GM12878 (cell line): ENCODE measurements at regions not wholly inside any gene's neighbourhood (a gene's known extent, or its start where the extent isn't known, plus 50 kb on each side); places are given as distances from the start of the nearest gene placed in this dataset.

Experiments
- ATAC-seq: fragments of 200-7000 bp; cut with Tn5 transposase; 3 replicates; pipeline ENCODE4 v1.9.1; 2020; ENCODE audit warnings: mild to moderate bottlenecking, moderate library complexity
- BruUV-seq: library from RNA; stranded (reverse); fragments of 400-500 nt; replicated peaks from 2 replicates; lab custom pipeline; 2021; lab: Mats Ljungman, UMichigan
- CTCF ChIA-PET: fragments of 300-600 bp; sonication (Branson Sonifier 250); formaldehyde crosslinking; extraction: SDS; loops from one replicate; lab custom pipeline; 2021; ENCODE audit warnings: inconsistent platforms; lab: Yijun Ruan, JAX
- POLR2A ChIA-PET: fragments of 350-600 bp; formaldehyde crosslinking; extraction: SDS; loops from one replicate; lab custom pipeline; 2021; ENCODE audit warnings: inconsistent platforms; lab: Charles Lee
- RAD21 ChIA-PET: fragments of 300-600 bp; sonication (Branson Sonifier 250); formaldehyde crosslinking; loops from one replicate; lab custom pipeline; 2023; ENCODE audit warnings: antibody characterized with exemption; ENCODE audit not compliant: unreplicated experiment; lab: Charles Lee
- SMC1A ChIA-PET: fragments of 300-600 bp; sonication (Branson Sonifier 250); formaldehyde crosslinking; loops from one replicate; lab custom pipeline; 2023; ENCODE audit not compliant: unreplicated experiment, uncharacterized antibody; lab: Charles Lee
- DNase-seq: peaks from one replicate; pipeline ENCODE4 v3.0.0-alpha.2; 2011; ENCODE audit warnings: low read depth, low spot score
- FAIRE-seq: peaks from 3 replicates; lab custom pipeline; 2011; peaks lifted over from hg19 to GRCh38; lab: Jason Lieb, UNC
- H2AFZ ChIP-seq: 2 replicates; pipeline ENCODE4 v1.6.0; 2011; ENCODE audit warnings: low read depth, low read length, control low read depth; ENCODE audit not compliant: control insufficient read depth
- H3K27ac ChIP-seq: 2 replicates; pipeline ENCODE4 v1.5.1; 2011; ENCODE audit warnings: control low read depth; ENCODE audit not compliant: control insufficient read depth, insufficient read depth
- H3K27me3 ChIP-seq, 2 experiments: replicated peaks in 1 of 2; 2 replicates each; pipeline versions ENCODE4 v1.6.0 to v1.6.1; 2011; ENCODE audit warnings: low read length in 1 of 2; ENCODE audit not compliant: control insufficient read depth in 2 of 2, insufficient read depth in 2 of 2
- H3K36me3 ChIP-seq, 2 experiments: 2 replicates each; pipeline ENCODE4 v1.5.1; 2011; ENCODE audit warnings: low read length in 1 of 2; ENCODE audit not compliant: control insufficient read depth in 2 of 2, insufficient read depth in 2 of 2
- H3K4me1 ChIP-seq: 2 replicates; pipeline ENCODE4 v1.6.1; 2011; ENCODE audit warnings: mild to moderate bottlenecking, low read length, moderate library complexity, mixed read lengths; ENCODE audit not compliant: control insufficient read depth, insufficient read depth
- H3K4me2 ChIP-seq: 2 replicates; pipeline ENCODE4 v1.6.0; 2011; ENCODE audit warnings: control low read depth; ENCODE audit not compliant: control insufficient read depth, insufficient read depth
- H3K4me3 ChIP-seq: fragments of 200-600 bp; sonication (generic); 2 replicates; pipeline ENCODE4 v1.5.1; 2016
- H3K79me2 ChIP-seq: 2 replicates; pipeline ENCODE4 v1.6.0; 2011; ENCODE audit warnings: low read length; ENCODE audit not compliant: control insufficient read depth, insufficient read depth
- H3K9ac ChIP-seq: 2 replicates; pipeline ENCODE4 v1.8.0; 2011; ENCODE audit warnings: low read length, control low read depth, mixed read lengths; ENCODE audit not compliant: control insufficient read depth, insufficient read depth
- H3K9me3 ChIP-seq: replicated peaks from 3 replicates; pipeline ENCODE4 v1.5.1; 2011; ENCODE audit warnings: mild to moderate bottlenecking, low read length; ENCODE audit not compliant: control insufficient read depth, insufficient read depth
- H4K20me1 ChIP-seq: 2 replicates; pipeline ENCODE4 v1.6.0; 2011; ENCODE audit not compliant: control insufficient read depth, insufficient read depth
- CHD2 ChIP-seq: IDR thresholded peaks from 2 replicates; pipeline ENCODE4 v1.6.1; 2011; ENCODE audit warnings: low read depth, low read length, improper control_type of control experiment, borderline replicate concordance
- FOXM1 ChIP-seq: IDR thresholded peaks from 2 replicates; pipeline ENCODE4 v1.6.1; 2012; ENCODE audit warnings: low read depth, mild to moderate bottlenecking, inconsistent platforms, low read length, moderate library complexity
- HCFC1 ChIP-seq: fragments of 150-350 bp; IDR thresholded peaks from 2 replicates; pipeline ENCODE4 v1.6.1; 2014; ENCODE audit warnings: low read length
- IKZF1 ChIP-seq: fragments of 450-650 bp; conservative IDR thresholded peaks from 2 replicates; pipeline ENCODE4 v1.6.1; 2017; ENCODE audit warnings: antibody characterized with exemption, mild to moderate bottlenecking
- NR2C2 ChIP-seq: IDR thresholded peaks from 2 replicates; pipeline ENCODE4 v1.6.1; 2011; ENCODE audit warnings: borderline replicate concordance, low read depth; ENCODE audit not compliant: control insufficient read depth, insufficient read length
- RFX5 ChIP-seq: IDR thresholded peaks from 2 replicates; pipeline ENCODE4 v1.6.1; 2011; ENCODE audit warnings: low read depth, low read length, improper control_type of control experiment
- RUNX3 ChIP-seq: IDR thresholded peaks from 2 replicates; pipeline ENCODE4 v1.6.1; 2012; ENCODE audit warnings: low read length, inconsistent platforms
- WGBS: methylation state at CpG from one replicate; pipeline ENCODE4 v1.1.6; 2016; ENCODE audit warnings: low lambda C conversion rate; ENCODE audit not compliant: insufficient replicate concordance, insufficient coverage; ENCODE audit errors: missing lambda C conversion rate; 5-methylcytosine and 5-hydroxymethylcytosine counted together
- in situ Hi-C: fragments of 300-500 bp; cut with MboI; formaldehyde crosslinking; loops from 9 replicates; pipeline ENCODE4 v1.14.3; 2018; ENCODE audit warnings: mixed read lengths
- intact Hi-C: fragments of 100-400 bp; cut with micrococcal nuclease; formaldehyde crosslinking; loops from one replicate; pipeline ENCODE4 v1.14.2; 2022; ENCODE audit not compliant: unreplicated experiment
- TF ChIP-seq, protein P1 (sequence below): fragments of 150-350 bp; IDR thresholded peaks from 2 replicates; pipeline ENCODE4 v1.6.1; 2016; ENCODE audit warnings: low read depth, low read length
- TF ChIP-seq, protein P2 (sequence below): IDR thresholded peaks from 2 replicates; pipeline ENCODE4 v1.6.1; 2011; ENCODE audit warnings: low read depth, mild to moderate bottlenecking, low read length, moderate library complexity, borderline replicate concordance; ENCODE audit errors: extremely low read depth
- TF ChIP-seq, protein P3 (sequence below): fragments of 450-650 bp; IDR thresholded peaks from 2 replicates; pipeline ENCODE4 v1.6.1; 2017; ENCODE audit warnings: low read depth, mild to moderate bottlenecking, moderate library complexity
- TF ChIP-seq, protein P4 (sequence below): fragments of 450-650 bp; IDR thresholded peaks from 2 replicates; pipeline ENCODE4 v1.6.1; 2017; ENCODE audit warnings: mild to moderate bottlenecking, moderate library complexity
- TF ChIP-seq, protein P5 (sequence below): IDR thresholded peaks from 2 replicates; pipeline ENCODE4 v1.6.1; 2011; ENCODE audit warnings: borderline replicate concordance, low read depth, mild to moderate bottlenecking, moderate library complexity, mixed read lengths, low read length; ENCODE audit not compliant: insufficient read depth; ENCODE audit errors: extremely low read length

DNA sequence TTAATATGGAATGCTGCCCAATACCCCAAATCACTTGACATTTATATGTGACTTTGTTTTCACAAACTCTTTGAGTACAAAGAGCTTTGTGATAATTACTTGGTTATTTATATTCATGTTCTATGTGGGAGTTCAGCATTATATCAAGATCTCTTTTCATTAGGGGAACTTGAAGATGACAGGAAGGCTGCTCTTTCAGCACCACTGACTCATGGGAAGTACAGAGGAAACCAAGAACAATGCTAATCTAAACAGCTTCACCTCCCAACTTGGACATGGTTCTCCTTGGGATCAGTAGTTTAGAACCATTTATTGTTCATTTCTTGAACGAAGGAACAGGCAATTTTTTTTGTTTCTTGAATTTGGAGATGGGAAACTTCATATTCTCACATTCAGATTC lies 184.0 kb upstream of the AFF2 start:
- CTCF ChIA-PET = no interaction called here
- SMC1A ChIA-PET = no interaction called here
- DNase-seq = no peak
- H3K9ac ChIP-seq = no peak overlapping the region
- no peaks in the 10 kb centered on the region for H3K4me1 ChIP-seq
- H3K36me3 ChIP-seq = no peaks in the 10 kb centered on the region
- H3K27me3 ChIP-seq = no peaks in the 10 kb centered on the region
- POLR2A ChIA-PET = no interaction called here
- RAD21 ChIA-PET = no interaction called here
- no peak overlapping the region for H3K4me3 ChIP-seq
- intact Hi-C loops = no loop called here
- BruUV-seq = no TSS peak
- FAIRE-seq = no peak
- no peaks in the 10 kb centered on the region for H4K20me1 ChIP-seq
- H3K79me2 ChIP-seq = no peaks in the 10 kb centered on the region
- H3K27ac ChIP-seq = no peak overlapping the region
- no peak overlapping the region for H2AFZ ChIP-seq
- H3K9me3 ChIP-seq = no peaks in the 10 kb centered on the region
- H3K4me2 ChIP-seq = no peak overlapping the region
- ATAC-seq = no peak
- in situ Hi-C loops = no loop called here
- WGBS = 0% methylated on average over 1 of the region's 1 CpG
- TF ChIP-seq, protein P1, sequence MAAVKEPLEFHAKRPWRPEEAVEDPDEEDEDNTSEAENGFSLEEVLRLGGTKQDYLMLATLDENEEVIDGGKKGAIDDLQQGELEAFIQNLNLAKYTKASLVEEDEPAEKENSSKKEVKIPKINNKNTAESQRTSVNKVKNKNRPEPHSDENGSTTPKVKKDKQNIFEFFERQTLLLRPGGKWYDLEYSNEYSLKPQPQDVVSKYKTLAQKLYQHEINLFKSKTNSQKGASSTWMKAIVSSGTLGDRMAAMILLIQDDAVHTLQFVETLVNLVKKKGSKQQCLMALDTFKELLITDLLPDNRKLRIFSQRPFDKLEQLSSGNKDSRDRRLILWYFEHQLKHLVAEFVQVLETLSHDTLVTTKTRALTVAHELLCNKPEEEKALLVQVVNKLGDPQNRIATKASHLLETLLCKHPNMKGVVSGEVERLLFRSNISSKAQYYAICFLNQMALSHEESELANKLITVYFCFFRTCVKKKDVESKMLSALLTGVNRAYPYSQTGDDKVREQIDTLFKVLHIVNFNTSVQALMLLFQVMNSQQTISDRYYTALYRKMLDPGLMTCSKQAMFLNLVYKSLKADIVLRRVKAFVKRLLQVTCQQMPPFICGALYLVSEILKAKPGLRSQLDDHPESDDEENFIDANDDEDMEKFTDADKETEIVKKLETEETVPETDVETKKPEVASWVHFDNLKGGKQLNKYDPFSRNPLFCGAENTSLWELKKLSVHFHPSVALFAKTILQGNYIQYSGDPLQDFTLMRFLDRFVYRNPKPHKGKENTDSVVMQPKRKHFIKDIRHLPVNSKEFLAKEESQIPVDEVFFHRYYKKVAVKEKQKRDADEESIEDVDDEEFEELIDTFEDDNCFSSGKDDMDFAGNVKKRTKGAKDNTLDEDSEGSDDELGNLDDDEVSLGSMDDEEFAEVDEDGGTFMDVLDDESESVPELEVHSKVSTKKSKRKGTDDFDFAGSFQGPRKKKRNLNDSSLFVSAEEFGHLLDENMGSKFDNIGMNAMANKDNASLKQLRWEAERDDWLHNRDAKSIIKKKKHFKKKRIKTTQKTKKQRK = no peak
- TF ChIP-seq RUNX3 (no peak), NR2C2 (no peak), FOXM1 (no peak), RFX5 (no peak), CHD2 (no peak), IKZF1 (no peak), HCFC1 (no peak)
- TF ChIP-seq, protein P2, sequence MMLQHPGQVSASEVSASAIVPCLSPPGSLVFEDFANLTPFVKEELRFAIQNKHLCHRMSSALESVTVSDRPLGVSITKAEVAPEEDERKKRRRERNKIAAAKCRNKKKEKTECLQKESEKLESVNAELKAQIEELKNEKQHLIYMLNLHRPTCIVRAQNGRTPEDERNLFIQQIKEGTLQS = no peak
- TF ChIP-seq, protein P3, sequence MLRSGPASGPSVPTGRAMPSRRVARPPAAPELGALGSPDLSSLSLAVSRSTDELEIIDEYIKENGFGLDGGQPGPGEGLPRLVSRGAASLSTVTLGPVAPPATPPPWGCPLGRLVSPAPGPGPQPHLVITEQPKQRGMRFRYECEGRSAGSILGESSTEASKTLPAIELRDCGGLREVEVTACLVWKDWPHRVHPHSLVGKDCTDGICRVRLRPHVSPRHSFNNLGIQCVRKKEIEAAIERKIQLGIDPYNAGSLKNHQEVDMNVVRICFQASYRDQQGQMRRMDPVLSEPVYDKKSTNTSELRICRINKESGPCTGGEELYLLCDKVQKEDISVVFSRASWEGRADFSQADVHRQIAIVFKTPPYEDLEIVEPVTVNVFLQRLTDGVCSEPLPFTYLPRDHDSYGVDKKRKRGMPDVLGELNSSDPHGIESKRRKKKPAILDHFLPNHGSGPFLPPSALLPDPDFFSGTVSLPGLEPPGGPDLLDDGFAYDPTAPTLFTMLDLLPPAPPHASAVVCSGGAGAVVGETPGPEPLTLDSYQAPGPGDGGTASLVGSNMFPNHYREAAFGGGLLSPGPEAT = no peak
- TF ChIP-seq, protein P4, sequence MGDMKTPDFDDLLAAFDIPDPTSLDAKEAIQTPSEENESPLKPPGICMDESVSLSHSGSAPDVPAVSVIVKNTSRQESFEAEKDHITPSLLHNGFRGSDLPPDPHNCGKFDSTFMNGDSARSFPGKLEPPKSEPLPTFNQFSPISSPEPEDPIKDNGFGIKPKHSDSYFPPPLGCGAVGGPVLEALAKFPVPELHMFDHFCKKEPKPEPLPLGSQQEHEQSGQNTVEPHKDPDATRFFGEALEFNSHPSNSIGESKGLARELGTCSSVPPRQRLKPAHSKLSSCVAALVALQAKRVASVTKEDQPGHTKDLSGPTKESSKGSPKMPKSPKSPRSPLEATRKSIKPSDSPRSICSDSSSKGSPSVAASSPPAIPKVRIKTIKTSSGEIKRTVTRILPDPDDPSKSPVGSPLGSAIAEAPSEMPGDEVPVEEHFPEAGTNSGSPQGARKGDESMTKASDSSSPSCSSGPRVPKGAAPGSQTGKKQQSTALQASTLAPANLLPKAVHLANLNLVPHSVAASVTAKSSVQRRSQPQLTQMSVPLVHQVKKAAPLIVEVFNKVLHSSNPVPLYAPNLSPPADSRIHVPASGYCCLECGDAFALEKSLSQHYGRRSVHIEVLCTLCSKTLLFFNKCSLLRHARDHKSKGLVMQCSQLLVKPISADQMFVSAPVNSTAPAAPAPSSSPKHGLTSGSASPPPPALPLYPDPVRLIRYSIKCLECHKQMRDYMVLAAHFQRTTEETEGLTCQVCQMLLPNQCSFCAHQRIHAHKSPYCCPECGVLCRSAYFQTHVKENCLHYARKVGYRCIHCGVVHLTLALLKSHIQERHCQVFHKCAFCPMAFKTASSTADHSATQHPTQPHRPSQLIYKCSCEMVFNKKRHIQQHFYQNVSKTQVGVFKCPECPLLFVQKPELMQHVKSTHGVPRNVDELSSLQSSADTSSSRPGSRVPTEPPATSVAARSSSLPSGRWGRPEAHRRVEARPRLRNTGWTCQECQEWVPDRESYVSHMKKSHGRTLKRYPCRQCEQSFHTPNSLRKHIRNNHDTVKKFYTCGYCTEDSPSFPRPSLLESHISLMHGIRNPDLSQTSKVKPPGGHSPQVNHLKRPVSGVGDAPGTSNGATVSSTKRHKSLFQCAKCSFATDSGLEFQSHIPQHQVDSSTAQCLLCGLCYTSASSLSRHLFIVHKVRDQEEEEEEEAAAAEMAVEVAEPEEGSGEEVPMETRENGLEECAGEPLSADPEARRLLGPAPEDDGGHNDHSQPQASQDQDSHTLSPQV = no peak
- TF ChIP-seq, protein P5, sequence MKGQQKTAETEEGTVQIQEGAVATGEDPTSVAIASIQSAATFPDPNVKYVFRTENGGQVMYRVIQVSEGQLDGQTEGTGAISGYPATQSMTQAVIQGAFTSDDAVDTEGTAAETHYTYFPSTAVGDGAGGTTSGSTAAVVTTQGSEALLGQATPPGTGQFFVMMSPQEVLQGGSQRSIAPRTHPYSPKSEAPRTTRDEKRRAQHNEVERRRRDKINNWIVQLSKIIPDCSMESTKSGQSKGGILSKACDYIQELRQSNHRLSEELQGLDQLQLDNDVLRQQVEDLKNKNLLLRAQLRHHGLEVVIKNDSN = no peak
